Mesothelial cell of epicardium (in vitro differentiated cells): ENCODE measurements at regions not wholly inside any gene's neighbourhood (a gene's known extent, or its start where the extent isn't known, plus 50 kb on each side); places are given as distances from the start of the nearest gene placed in this dataset.
"Not testable (repeated sequence)": the region's sequence is repeated elsewhere in the genome, so short reads cannot be mapped to it uniquely, and the experiment has no call there.

Source experiments
- DNase-seq, 2 experiments: peaks; one replicate each; pipeline ENCODE4 v3.0.0; 2021; ENCODE audit warnings: low spot score in 2 of 2; ENCODE audit not compliant: unreplicated experiment in 2 of 2
- H3K27ac Mint-ChIP-seq: 2 replicates; pipeline ENCODE4 v1.8.0; 2021; ENCODE audit warnings: mixed read lengths
- H3K27me3 Mint-ChIP-seq: 2 replicates; pipeline ENCODE4 v1.8.0; 2021; ENCODE audit warnings: low read depth, mixed read lengths
- H3K36me3 Mint-ChIP-seq: 2 replicates; pipeline ENCODE4 v1.8.0; 2021; ENCODE audit warnings: mixed read lengths
- H3K4me1 Mint-ChIP-seq: 2 replicates; pipeline ENCODE4 v1.8.0; 2021; ENCODE audit warnings: mixed read lengths
- H3K4me3 Mint-ChIP-seq: 2 replicates; pipeline ENCODE4 v1.8.0; 2021; ENCODE audit warnings: mild to moderate bottlenecking, moderate library complexity, mixed read lengths
- H3K9me3 Mint-ChIP-seq: 2 replicates; pipeline ENCODE4 v1.8.0; 2021; ENCODE audit warnings: mixed read lengths
- TF ChIP-seq, protein P1 (sequence below): fragments of 200-600 bp; sonication (generic); IDR thresholded peaks from one replicate; pipeline ENCODE4 v1.5.0; 2021; ENCODE audit warnings: antibody characterized with exemption; ENCODE audit not compliant: unreplicated experiment

DNA sequence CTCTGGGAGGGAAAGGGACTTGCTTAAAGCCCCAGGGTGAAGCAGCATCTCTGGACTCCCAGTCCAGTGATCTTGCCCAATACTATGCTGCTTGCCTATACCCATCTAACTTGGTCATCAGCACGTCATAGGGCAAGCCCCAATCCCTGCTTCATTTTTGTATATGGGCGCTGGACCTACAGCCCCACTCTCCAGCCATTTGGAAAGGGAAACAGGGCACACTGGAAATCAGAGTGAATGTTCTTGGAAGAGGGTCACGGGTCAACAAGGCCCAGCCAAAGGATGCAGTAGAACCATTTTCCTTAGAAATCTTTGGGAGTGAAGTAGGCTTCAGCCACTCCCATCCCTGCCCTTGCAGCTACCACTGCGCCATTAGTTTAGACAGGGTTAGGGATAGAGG, 162.5 kb downstream of the GOLGA6L4 start:
- not testable (repeated sequence) for H3K4me3 Mint-ChIP-seq, DNase-seq, H3K27ac Mint-ChIP-seq, H3K36me3 Mint-ChIP-seq, H3K27me3 Mint-ChIP-seq, H3K4me1 Mint-ChIP-seq, H3K9me3 Mint-ChIP-seq

- no peak overlapping the region for H3K4me3 Mint-ChIP-seq
Measured at GRCh38 chr15:84398763-84399701, 163.5 kb downstream of the GOLGA6L4 start.

GRCh38 chr15:84400017-84400740, 164.6 kb downstream of the GOLGA6L4 start:
- DNase-seq = no peak
- H3K27ac Mint-ChIP-seq = no peak overlapping the region
- H3K4me1 Mint-ChIP-seq = no peaks in the 10 kb centered on the region
- TF ChIP-seq, protein P1, sequence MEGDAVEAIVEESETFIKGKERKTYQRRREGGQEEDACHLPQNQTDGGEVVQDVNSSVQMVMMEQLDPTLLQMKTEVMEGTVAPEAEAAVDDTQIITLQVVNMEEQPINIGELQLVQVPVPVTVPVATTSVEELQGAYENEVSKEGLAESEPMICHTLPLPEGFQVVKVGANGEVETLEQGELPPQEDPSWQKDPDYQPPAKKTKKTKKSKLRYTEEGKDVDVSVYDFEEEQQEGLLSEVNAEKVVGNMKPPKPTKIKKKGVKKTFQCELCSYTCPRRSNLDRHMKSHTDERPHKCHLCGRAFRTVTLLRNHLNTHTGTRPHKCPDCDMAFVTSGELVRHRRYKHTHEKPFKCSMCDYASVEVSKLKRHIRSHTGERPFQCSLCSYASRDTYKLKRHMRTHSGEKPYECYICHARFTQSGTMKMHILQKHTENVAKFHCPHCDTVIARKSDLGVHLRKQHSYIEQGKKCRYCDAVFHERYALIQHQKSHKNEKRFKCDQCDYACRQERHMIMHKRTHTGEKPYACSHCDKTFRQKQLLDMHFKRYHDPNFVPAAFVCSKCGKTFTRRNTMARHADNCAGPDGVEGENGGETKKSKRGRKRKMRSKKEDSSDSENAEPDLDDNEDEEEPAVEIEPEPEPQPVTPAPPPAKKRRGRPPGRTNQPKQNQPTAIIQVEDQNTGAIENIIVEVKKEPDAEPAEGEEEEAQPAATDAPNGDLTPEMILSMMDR = no peak
- no peak overlapping the region for H3K4me3 Mint-ChIP-seq
- H3K27me3 Mint-ChIP-seq = no peaks in the 10 kb centered on the region
- H3K36me3 Mint-ChIP-seq = peaks cover 3% of the 10 kb centered on the region
- H3K9me3 Mint-ChIP-seq = no peaks in the 10 kb centered on the region

More at GRCh38 chr15:84398763-84399701, 163.5 kb downstream of the GOLGA6L4 start:
- Mint-ChIP-seq H3K27me3 (no peaks in the 10 kb centered on the region), H3K9me3 (no peaks in the 10 kb centered on the region), H3K36me3 (peaks cover 3% of the 10 kb centered on the region), H3K4me1 (no peaks in the 10 kb centered on the region), H3K27ac (no peak overlapping the region)
- no peak for DNase-seq
- TF ChIP-seq, protein P1 = no peak

DNA sequence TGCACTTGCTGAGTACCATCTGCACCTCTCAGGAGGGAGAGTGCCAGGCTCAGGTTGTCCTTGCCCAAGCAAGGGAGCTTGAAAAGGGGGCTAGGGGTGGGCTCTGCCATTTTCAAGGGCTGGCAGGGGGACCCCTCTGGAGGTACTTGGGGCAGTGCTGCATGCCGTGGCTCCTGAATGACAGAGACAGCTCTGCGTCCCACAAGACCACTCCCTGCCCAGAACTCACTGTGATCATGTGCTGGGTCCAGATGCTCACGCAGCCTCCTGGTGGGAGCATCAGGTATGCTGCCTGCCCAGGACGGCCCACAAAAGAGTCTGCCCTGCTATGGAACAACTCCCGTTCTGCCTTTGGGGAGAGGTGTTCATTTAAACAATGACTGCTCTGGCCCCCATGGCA, 165.2 kb downstream of the GOLGA6L4 start:
- Mint-ChIP-seq H3K27me3 (no peaks in the 10 kb centered on the region), H3K4me1 (no peaks in the 10 kb centered on the region), H3K4me3 (no peak overlapping the region), H3K9me3 (no peaks in the 10 kb centered on the region), H3K27ac (no peak overlapping the region), H3K36me3 (peaks cover 3% of the 10 kb centered on the region)
- TF ChIP-seq, protein P1 = no peak
- no peak for DNase-seq

GRCh38 chr15:84401461-84401860, 165.9 kb downstream of the GOLGA6L4 start:
- not testable (repeated sequence) for H3K27me3 Mint-ChIP-seq, H3K27ac Mint-ChIP-seq, H3K4me3 Mint-ChIP-seq, H3K4me1 Mint-ChIP-seq, H3K36me3 Mint-ChIP-seq, H3K9me3 Mint-ChIP-seq
- peak in 1 of 2 experiments; percentile 28 for DNase-seq

DNA sequence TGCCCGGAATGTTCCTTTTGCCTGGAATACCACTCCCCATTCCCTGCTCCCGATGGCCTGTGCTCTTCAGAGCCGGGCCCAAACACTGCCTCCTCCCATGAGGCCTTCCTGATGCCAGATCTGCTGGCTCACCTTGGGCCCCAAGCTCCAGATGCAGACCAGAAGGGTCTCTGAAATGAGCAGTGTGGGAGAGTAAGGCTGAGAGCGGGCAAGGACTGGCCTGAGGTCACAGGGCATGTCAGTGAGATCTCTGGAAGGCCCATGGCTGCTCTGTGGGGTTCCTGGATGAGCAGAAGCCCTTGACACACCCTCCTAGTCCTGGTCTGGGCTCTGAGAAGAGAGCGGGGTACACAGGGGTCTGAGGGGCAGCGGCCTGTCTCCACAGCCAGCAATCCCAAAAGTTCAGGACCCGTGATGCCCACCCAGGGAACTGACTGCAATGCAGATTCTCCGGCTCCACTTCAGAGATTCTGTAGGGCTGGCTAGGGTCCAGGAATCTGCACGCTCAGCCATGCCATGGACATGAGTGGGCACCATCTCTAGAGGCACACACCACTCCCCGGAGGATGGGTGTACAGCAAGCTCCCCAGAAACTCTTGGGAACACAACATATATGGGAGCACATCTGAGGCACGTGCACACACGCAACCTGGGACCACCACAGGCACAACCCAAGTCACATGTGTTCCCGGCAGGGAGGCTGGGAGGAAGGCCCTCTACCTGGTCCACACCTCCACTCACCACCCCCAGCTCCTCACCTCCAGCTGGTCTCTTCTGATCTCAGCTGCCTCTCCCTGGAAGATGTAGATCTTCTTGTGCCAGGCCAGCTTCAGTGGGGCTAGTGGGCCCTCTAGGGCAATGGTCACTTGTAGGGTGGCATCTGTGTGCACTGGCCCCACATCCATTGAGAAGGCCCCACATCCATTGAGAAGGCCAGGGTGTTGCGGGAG, 166.6 kb downstream of the GOLGA6L4 start:
- H3K27me3 Mint-ChIP-seq, H3K9me3 Mint-ChIP-seq, H3K4me1 Mint-ChIP-seq, H3K4me3 Mint-ChIP-seq, H3K27ac Mint-ChIP-seq, H3K36me3 Mint-ChIP-seq: not testable (repeated sequence)
- DNase-seq = peak in 1 of 2 experiments; percentile 29
